ENCODE measurements at regions not wholly inside any gene's neighbourhood (a gene's known extent, or its start where the extent isn't known, plus 50 kb on each side); places are given as distances from the start of the nearest gene placed in this dataset.

- TF ChIP-seq CTCF (IDR thresholded peaks at IDR 0.05; ENCODE audit: low read length) (no peak), EZH2 (IDR thresholded peaks at IDR 0.05; ENCODE audit: borderline replicate concordance, low read length) (no peak)
Observed at GRCh38 chr2:235418918-235419317, 74.9 kb upstream of the AGAP1 start.
